SK-N-SH treated with all-trans-retinoic acid at 6 μM for 48 hours (cell line): ENCODE measurements at regions not wholly inside any gene's neighbourhood (a gene's known extent, or its start where the extent isn't known, plus 50 kb on each side); places are given as distances from the start of the nearest gene placed in this dataset.
"Not testable (repeated sequence)": the region's sequence is repeated elsewhere in the genome, so short reads cannot be mapped to it uniquely, and the experiment has no call there.

Source experiments
- ATAC-seq: fragments of 200-7000 bp; cut with Tn5 transposase; 3 replicates; pipeline ENCODE4 v1.9.1; 2020; ENCODE audit warnings: mild to moderate bottlenecking, moderate library complexity
- ARNTL ChIP-seq: fragments of 450-650 bp; formaldehyde crosslinking; IDR thresholded peaks from 2 replicates; pipeline ENCODE4 v1.5.0; 2020; ENCODE audit warnings: low read depth, mild to moderate bottlenecking, moderate library complexity, borderline replicate concordance
- ESRRG ChIP-seq: fragments of 250-450 bp; sonication (Bioruptor Pico); IDR thresholded peaks from 2 replicates; pipeline ENCODE4 v1.6.1; 2021; ENCODE audit warnings: mild to moderate bottlenecking
- GLIS3 ChIP-seq: fragments of 250-450 bp; sonication (Bioruptor Pico); IDR thresholded peaks from 2 replicates; pipeline ENCODE4 v1.5.0; 2020; ENCODE audit warnings: mild to moderate bottlenecking, moderate library complexity
- ISL1 ChIP-seq: fragments of 250-450 bp; sonication (Bioruptor Pico); IDR thresholded peaks from 2 replicates; pipeline ENCODE4 v2.1.2; 2022; ENCODE audit warnings: mild to moderate bottlenecking, moderate library complexity
- OSR1 ChIP-seq: fragments of 250-450 bp; sonication (Bioruptor Pico); IDR thresholded peaks from 2 replicates; pipeline ENCODE4 v1.8.0; 2022; ENCODE audit warnings: moderate library complexity, mild to moderate bottlenecking, inconsistent platforms
- PPARA ChIP-seq: fragments of 250-450 bp; sonication (Bioruptor Pico); IDR thresholded peaks from 2 replicates; pipeline ENCODE4 v1.5.0; 2020; ENCODE audit warnings: mild to moderate bottlenecking, borderline replicate concordance
- RARB ChIP-seq: fragments of 250-450 bp; sonication (Bioruptor Pico); IDR thresholded peaks from 2 replicates; pipeline ENCODE4 v1.8.0; 2021; ENCODE audit warnings: mild to moderate bottlenecking, moderate library complexity
- SNAI2 ChIP-seq: fragments of 250-450 bp; sonication (Bioruptor Pico); IDR thresholded peaks from 2 replicates; pipeline ENCODE4 v1.5.0; 2020; ENCODE audit warnings: mild to moderate bottlenecking, moderate library complexity
- TCF4 ChIP-seq: fragments of 250-450 bp; sonication (Bioruptor Pico); IDR thresholded peaks from 2 replicates; pipeline ENCODE4 v1.8.0; 2021; ENCODE audit warnings: mild to moderate bottlenecking, moderate library complexity, borderline replicate concordance
- ZC3H10 ChIP-seq: fragments of 250-450 bp; sonication (Bioruptor Pico); IDR thresholded peaks from 2 replicates; pipeline ENCODE4 v1.5.1; 2021; ENCODE audit warnings: mild to moderate bottlenecking, moderate library complexity
- ZFP3 ChIP-seq: fragments of 250-450 bp; sonication (Bioruptor Pico); IDR thresholded peaks from 2 replicates; pipeline ENCODE4 v1.5.0; 2020; ENCODE audit warnings: mild to moderate bottlenecking, moderate library complexity
- ZFP30 ChIP-seq: fragments of 450-650 bp; formaldehyde crosslinking; IDR thresholded peaks from 2 replicates; pipeline ENCODE4 v1.5.0; 2022; ENCODE audit warnings: mild to moderate bottlenecking, moderate library complexity
- ZNF565 ChIP-seq: fragments of 450-650 bp; formaldehyde crosslinking; conservative IDR thresholded peaks from 2 replicates; pipeline ENCODE4 v1.5.0; 2020; ENCODE audit warnings: low read depth, mild to moderate bottlenecking, moderate library complexity
- ZNF70 ChIP-seq: fragments of 450-650 bp; formaldehyde crosslinking; IDR thresholded peaks from 2 replicates; pipeline ENCODE4 v1.5.0; 2020; ENCODE audit warnings: mild to moderate bottlenecking, moderate library complexity
- TF ChIP-seq, protein P1 (sequence below): fragments of 250-450 bp; sonication (Bioruptor Pico); IDR thresholded peaks from 2 replicates; pipeline ENCODE4 v1.5.1; 2021; ENCODE audit warnings: mild to moderate bottlenecking, moderate library complexity
- TF ChIP-seq, protein P2 (sequence below): fragments of 250-450 bp; sonication (Bioruptor Pico); IDR thresholded peaks from 2 replicates; pipeline ENCODE4 v1.8.0; 2021; ENCODE audit warnings: low read depth, mild to moderate bottlenecking, moderate library complexity, borderline replicate concordance
- TF ChIP-seq, protein P3 (sequence below): fragments of 250-450 bp; sonication (Bioruptor Pico); IDR thresholded peaks from 2 replicates; pipeline ENCODE4 v1.8.0; 2020; ENCODE audit warnings: mild to moderate bottlenecking, moderate library complexity, borderline replicate concordance
- TF ChIP-seq, protein P4 (sequence below): fragments of 250-450 bp; sonication (Bioruptor Pico); IDR thresholded peaks from 2 replicates; pipeline ENCODE4 v1.5.1; 2020; ENCODE audit warnings: low read depth, mild to moderate bottlenecking, moderate library complexity
- TF ChIP-seq, protein P5 (sequence below): fragments of 250-450 bp; sonication (Bioruptor Pico); IDR thresholded peaks from 2 replicates; pipeline ENCODE4 v1.5.0; 2020; ENCODE audit warnings: mild to moderate bottlenecking, moderate library complexity

DNA sequence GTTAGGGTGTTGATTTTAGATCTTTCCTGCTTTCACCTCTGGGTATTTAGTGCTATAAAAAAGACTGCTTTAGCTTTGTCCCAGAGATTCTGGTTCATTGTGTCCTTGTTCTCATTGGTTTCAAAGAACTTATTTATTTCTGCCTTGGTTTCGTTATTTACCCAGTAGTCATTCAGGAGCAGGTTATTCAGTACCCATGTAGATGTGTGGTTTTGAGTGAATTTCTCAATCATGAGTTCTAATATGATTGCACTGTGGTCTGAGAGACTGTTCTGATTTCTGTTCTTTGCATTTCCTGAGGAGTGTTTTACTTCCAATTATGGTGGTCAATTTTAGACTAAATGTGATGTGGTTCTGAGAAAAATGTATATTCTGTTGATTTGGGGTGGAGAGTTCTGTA is 167.1 kb upstream of the KYNU start (continued):
- TF ChIP-seq, protein P1, sequence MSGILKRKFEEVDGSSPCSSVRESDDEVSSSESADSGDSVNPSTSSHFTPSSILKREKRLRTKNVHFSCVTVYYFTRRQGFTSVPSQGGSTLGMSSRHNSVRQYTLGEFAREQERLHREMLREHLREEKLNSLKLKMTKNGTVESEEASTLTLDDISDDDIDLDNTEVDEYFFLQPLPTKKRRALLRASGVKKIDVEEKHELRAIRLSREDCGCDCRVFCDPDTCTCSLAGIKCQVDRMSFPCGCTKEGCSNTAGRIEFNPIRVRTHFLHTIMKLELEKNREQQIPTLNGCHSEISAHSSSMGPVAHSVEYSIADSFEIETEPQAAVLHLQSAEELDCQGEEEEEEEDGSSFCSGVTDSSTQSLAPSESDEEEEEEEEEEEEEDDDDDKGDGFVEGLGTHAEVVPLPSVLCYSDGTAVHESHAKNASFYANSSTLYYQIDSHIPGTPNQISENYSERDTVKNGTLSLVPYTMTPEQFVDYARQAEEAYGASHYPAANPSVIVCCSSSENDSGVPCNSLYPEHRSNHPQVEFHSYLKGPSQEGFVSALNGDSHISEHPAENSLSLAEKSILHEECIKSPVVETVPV, result no peak
- no peak for TF ChIP-seq OSR1 (CRISPR knock-in tag)

DNA sequence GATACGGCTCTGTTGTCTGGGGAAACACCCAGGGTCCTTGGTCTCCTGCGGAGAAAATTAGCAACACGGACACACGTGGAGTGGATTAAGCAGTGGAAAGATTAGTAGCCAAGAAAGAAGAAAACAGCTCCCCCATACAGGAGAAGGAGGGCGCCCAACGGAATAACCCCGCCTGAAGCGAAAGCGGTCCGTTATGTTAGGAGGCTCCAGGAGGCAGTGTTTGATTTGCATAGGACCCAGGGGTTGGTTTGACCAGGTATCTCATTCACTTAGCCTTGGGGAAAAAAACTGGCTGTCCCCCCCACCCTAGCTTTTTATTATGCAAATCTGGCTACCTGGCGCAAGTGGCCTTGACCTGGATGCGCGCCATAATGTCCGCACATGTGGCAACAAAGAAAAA is 170.1 kb upstream of the KYNU start:
- ATAC-seq, result no peak
- TF ChIP-seq ZNF565 (CRISPR knock-in tag) (no peak), ESRRG (CRISPR knock-in tag) (no peak), RARB (CRISPR knock-in tag) (no peak), ZFP3 (CRISPR knock-in tag) (no peak), GLIS3 (CRISPR knock-in tag) (no peak), ZNF70 (CRISPR knock-in tag) (no peak), SNAI2 (CRISPR knock-in tag) (no peak), TCF4 (CRISPR knock-in tag) (no peak)
- TF ChIP-seq, protein P2, sequence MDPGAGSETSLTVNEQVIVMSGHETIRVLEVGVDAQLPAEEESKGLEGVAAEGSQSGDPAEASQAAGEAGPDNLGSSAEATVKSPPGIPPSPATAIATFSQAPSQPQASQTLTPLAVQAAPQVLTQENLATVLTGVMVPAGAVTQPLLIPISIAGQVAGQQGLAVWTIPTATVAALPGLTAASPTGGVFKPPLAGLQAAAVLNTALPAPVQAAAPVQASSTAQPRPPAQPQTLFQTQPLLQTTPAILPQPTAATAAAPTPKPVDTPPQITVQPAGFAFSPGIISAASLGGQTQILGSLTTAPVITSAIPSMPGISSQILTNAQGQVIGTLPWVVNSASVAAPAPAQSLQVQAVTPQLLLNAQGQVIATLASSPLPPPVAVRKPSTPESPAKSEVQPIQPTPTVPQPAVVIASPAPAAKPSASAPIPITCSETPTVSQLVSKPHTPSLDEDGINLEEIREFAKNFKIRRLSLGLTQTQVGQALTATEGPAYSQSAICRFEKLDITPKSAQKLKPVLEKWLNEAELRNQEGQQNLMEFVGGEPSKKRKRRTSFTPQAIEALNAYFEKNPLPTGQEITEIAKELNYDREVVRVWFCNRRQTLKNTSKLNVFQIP (CRISPR knock-in tag), result no peak
- TF ChIP-seq, protein P3, sequence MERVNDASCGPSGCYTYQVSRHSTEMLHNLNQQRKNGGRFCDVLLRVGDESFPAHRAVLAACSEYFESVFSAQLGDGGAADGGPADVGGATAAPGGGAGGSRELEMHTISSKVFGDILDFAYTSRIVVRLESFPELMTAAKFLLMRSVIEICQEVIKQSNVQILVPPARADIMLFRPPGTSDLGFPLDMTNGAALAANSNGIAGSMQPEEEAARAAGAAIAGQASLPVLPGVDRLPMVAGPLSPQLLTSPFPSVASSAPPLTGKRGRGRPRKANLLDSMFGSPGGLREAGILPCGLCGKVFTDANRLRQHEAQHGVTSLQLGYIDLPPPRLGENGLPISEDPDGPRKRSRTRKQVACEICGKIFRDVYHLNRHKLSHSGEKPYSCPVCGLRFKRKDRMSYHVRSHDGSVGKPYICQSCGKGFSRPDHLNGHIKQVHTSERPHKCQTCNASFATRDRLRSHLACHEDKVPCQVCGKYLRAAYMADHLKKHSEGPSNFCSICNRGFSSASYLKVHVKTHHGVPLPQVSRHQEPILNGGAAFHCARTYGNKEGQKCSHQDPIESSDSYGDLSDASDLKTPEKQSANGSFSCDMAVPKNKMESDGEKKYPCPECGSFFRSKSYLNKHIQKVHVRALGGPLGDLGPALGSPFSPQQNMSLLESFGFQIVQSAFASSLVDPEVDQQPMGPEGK (CRISPR knock-in tag), result no peak

DNA sequence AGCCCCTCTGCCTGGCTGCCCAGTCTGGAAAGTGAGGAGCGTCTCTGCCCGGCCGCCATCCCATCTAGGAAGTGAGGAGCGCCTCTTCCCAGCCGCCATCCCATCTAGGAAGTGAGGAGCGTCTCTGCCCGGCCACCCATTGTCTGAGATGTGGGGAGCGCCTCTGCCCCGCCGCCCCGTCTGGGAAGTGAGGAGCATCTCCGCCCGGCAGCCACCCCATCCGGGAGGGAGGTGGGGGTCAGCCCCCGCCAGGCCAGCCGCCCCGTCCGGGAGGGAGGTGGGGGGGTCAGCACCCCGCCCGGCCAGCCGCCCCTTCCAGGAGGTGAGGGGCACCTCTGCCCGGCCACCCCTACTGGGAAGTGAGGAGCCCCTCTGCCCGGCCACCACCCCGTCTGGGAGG is 175.1 kb upstream of the KYNU start:
- ATAC-seq, result not testable (repeated sequence)

DNA sequence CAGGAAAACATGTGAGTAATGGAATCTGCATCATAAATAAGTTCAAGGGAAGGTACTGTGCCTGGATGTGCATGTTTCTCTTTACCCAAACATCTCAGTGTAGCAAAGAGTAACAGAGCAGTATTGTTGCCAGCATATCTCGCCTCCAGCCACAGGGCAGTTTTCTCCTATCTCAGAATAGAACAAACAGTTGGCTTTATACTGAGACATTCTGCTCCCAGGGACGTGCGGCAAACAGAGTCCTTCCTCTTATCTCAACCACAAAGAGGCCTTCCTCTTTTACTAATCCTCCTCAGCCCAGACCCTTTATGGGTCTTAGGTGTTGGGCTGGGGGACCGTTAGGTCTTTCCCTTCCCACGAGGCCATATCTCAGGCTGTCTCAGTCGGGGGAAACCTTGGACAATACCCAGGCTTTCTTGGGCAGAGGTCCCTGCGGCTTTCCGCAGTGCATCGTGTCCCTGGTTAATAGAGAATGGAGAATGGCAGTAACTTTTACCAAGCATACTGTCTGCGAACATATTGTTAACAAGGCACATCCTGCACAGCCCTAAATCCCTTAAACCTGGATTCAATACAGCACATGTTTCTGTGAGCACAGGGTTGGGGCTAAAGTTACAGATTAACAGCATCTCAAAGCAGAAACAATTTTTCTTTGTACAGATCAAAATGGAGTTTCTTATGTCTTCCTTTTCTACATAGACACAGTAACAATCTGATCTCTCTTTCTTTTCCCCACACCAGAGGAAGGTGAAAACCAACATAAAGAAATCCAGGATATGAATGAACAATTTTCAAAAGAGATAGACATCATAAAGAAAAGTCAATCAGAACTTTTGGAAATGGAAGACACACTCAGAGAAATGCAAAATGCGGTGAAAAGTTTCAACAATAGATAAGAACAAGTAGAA is 181.9 kb upstream of the KYNU start:
- not testable (repeated sequence) for ATAC-seq

DNA sequence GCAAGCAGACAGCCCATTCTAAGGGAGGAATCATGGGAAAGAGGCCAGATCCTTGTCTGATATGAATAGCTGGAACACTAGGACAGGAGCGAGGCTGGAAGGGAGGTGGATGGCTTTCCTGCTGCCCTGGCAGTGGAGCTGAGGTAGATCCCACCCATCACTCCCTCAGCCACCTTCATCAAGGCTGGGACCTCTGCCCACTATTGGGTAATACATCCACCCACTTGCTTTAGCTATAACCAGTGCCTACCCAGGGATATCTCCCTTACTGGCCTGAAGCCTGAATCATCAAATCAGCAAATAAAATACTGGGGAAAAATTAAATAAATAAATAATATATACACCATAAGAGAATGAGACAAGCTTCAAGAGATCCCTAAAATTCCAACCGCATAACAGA is 183.2 kb upstream of the KYNU start:
- TF ChIP-seq, protein P4, sequence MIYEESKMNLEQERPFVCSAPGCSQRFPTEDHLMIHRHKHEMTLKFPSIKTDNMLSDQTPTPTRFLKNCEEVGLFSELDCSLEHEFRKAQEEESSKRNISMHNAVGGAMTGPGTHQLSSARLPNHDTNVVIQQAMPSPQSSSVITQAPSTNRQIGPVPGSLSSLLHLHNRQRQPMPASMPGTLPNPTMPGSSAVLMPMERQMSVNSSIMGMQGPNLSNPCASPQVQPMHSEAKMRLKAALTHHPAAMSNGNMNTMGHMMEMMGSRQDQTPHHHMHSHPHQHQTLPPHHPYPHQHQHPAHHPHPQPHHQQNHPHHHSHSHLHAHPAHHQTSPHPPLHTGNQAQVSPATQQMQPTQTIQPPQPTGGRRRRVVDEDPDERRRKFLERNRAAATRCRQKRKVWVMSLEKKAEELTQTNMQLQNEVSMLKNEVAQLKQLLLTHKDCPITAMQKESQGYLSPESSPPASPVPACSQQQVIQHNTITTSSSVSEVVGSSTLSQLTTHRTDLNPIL (CRISPR knock-in tag), result no peak
- TF ChIP-seq PPARA (CRISPR knock-in tag), result no peak
- no peak for TF ChIP-seq ZNF70 (CRISPR knock-in tag)
- TF ChIP-seq GLIS3 (CRISPR knock-in tag), result no peak
- no peak for TF ChIP-seq ISL1 (CRISPR knock-in tag)
- no peak for TF ChIP-seq ZFP3 (CRISPR knock-in tag)
- TF ChIP-seq RARB (CRISPR knock-in tag), result no peak
- no peak for TF ChIP-seq ZC3H10 (CRISPR knock-in tag)
- TF ChIP-seq ZNF565 (CRISPR knock-in tag), result no peak
- TF ChIP-seq, protein P5, sequence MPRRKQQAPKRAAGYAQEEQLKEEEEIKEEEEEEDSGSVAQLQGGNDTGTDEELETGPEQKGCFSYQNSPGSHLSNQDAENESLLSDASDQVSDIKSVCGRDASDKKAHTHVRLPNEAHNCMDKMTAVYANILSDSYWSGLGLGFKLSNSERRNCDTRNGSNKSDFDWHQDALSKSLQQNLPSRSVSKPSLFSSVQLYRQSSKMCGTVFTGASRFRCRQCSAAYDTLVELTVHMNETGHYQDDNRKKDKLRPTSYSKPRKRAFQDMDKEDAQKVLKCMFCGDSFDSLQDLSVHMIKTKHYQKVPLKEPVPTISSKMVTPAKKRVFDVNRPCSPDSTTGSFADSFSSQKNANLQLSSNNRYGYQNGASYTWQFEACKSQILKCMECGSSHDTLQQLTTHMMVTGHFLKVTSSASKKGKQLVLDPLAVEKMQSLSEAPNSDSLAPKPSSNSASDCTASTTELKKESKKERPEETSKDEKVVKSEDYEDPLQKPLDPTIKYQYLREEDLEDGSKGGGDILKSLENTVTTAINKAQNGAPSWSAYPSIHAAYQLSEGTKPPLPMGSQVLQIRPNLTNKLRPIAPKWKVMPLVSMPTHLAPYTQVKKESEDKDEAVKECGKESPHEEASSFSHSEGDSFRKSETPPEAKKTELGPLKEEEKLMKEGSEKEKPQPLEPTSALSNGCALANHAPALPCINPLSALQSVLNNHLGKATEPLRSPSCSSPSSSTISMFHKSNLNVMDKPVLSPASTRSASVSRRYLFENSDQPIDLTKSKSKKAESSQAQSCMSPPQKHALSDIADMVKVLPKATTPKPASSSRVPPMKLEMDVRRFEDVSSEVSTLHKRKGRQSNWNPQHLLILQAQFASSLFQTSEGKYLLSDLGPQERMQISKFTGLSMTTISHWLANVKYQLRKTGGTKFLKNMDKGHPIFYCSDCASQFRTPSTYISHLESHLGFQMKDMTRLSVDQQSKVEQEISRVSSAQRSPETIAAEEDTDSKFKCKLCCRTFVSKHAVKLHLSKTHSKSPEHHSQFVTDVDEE, result no peak
- TF ChIP-seq SNAI2 (CRISPR knock-in tag), result no peak
- TF ChIP-seq, protein P2 (CRISPR knock-in tag), result no peak
- no peak for TF ChIP-seq ZFP30 (CRISPR knock-in tag)
- TF ChIP-seq, protein P3 (CRISPR knock-in tag), result no peak
- no peak for TF ChIP-seq ARNTL (CRISPR knock-in tag)
- TF ChIP-seq TCF4 (CRISPR knock-in tag), result no peak
- no peak for ATAC-seq
